ENCODE measurements at regions not wholly inside any gene's neighbourhood (a gene's known extent, or its start where the extent isn't known, plus 50 kb on each side); places are given as distances from the start of the nearest gene placed in this dataset.

- Histone ChIP-seq H3K9me3 (ENCODE audit: control insufficient read depth in 1 of 2, insufficient read depth in 1 of 2, low read length in 2 of 2) (no peaks in the 10 kb centered on the region), H3K4me3 (ENCODE audit: low read length) (no peak overlapping the region), H3K27ac (ENCODE audit: low read depth in 1 of 2, low read length in 2 of 2) (no peak overlapping the region), H3K27me3 (ENCODE audit: control insufficient read depth in 1 of 2, insufficient read depth in 2 of 2, low read length in 2 of 2) (peaks cover 3 to 5% of the 10 kb centered on the region in 2 experiments), H3K36me3 (ENCODE audit: insufficient read depth, low read length) (no peaks in the 10 kb centered on the region), H3K4me1 (ENCODE audit: insufficient read depth, low read length) (no peaks in the 10 kb centered on the region)
- Mint-ChIP-seq H3K36me3 (ENCODE audit: low read depth) (no peaks in the 10 kb centered on the region), H3K27ac (no peak overlapping the region), H3K4me3 (no peak overlapping the region), H3K9me3 (no peaks in the 10 kb centered on the region), H3K27me3 (peaks cover 33% of the 10 kb centered on the region), H3K4me1 (ENCODE audit: low read depth) (no peaks in the 10 kb centered on the region)
- DNase-seq (no peak), ATAC-seq (ENCODE audit: poor library complexity) (no peak)
- intact Hi-C loops (cut with DNase I, micrococcal nuclease): no loop called here
- POLR2A ChIA-PET: no interaction called here
- TF ChIP-seq CTCF (IDR thresholded peaks at IDR 0.05): no peak
- CTCF ChIA-PET: no interaction called here
Measured at GRCh38 chr2:9152975-9153642, 53.5 kb upstream of the ASAP2 start.

GRCh38 chr2:9150906-9151305 lies 55.7 kb upstream of the ASAP2 start:
- ATAC-seq (ENCODE audit: poor library complexity): no peak
- no peak for DNase-seq
- H3K4me1 ChIP-seq (ENCODE audit: insufficient read depth, low read length): no peaks in the 10 kb centered on the region
- Mint-ChIP-seq H3K4me1 (ENCODE audit: low read depth) (no peaks in the 10 kb centered on the region), H3K36me3 (ENCODE audit: low read depth) (no peaks in the 10 kb centered on the region), H3K27ac (no peak overlapping the region), H3K9me3 (no peaks in the 10 kb centered on the region), H3K27me3 (peaks cover 40% of the 10 kb centered on the region), H3K4me3 (no peak overlapping the region)
- TF ChIP-seq CTCF (IDR thresholded peaks at IDR 0.05): no peak
- H3K27ac ChIP-seq (ENCODE audit: low read depth in 1 of 2, low read length in 2 of 2): no peak overlapping the region
- no peaks in the 10 kb centered on the region for H3K36me3 ChIP-seq (ENCODE audit: insufficient read depth, low read length)
- POLR2A ChIA-PET: no interaction called here
- H3K27me3 ChIP-seq (ENCODE audit: control insufficient read depth in 1 of 2, insufficient read depth in 2 of 2, low read length in 2 of 2): peaks cover 1 to 3% of the 10 kb centered on the region in 2 experiments
- intact Hi-C loops (cut with DNase I, micrococcal nuclease): no loop called here
- H3K4me3 ChIP-seq (ENCODE audit: low read length): no peak overlapping the region
- H3K9me3 ChIP-seq (ENCODE audit: control insufficient read depth in 1 of 2, insufficient read depth in 1 of 2, low read length in 2 of 2): no peaks in the 10 kb centered on the region
- CTCF ChIA-PET: no interaction called here

- Mint-ChIP-seq H3K27me3 (peaks cover 36% of the 10 kb centered on the region), H3K9me3 (no peaks in the 10 kb centered on the region), H3K27ac (no peak overlapping the region), H3K36me3 (ENCODE audit: low read depth) (no peaks in the 10 kb centered on the region), H3K4me1 (ENCODE audit: low read depth) (no peaks in the 10 kb centered on the region), H3K4me3 (no peak overlapping the region)
- Histone ChIP-seq H3K27ac (ENCODE audit: low read depth in 1 of 2, low read length in 2 of 2) (no peak overlapping the region), H3K4me3 (ENCODE audit: low read length) (no peak overlapping the region), H3K27me3 (ENCODE audit: control insufficient read depth in 1 of 2, insufficient read depth in 2 of 2, low read length in 2 of 2) (peaks cover 0 to 3% of the 10 kb centered on the region in 2 experiments), H3K36me3 (ENCODE audit: insufficient read depth, low read length) (no peaks in the 10 kb centered on the region), H3K9me3 (ENCODE audit: control insufficient read depth in 1 of 2, insufficient read depth in 1 of 2, low read length in 2 of 2) (no peaks in the 10 kb centered on the region), H3K4me1 (ENCODE audit: insufficient read depth, low read length) (no peaks in the 10 kb centered on the region)
- intact Hi-C loops (cut with DNase I, micrococcal nuclease): no loop called here
- CTCF ChIA-PET: no interaction called here
- ATAC-seq (ENCODE audit: poor library complexity) (no peak), DNase-seq (no peak)
- no peak for TF ChIP-seq CTCF (IDR thresholded peaks at IDR 0.05)
- POLR2A ChIA-PET: no interaction called here
Measured at GRCh38 chr2:9150568-9150900, 56.1 kb upstream of the ASAP2 start.

Data from CD4-positive, alpha-beta T cell (primary cell).